ENCODE measurements at regions not wholly inside any gene's neighbourhood (a gene's known extent, or its start where the extent isn't known, plus 50 kb on each side); places are given as distances from the start of the nearest gene placed in this dataset.

DNA sequence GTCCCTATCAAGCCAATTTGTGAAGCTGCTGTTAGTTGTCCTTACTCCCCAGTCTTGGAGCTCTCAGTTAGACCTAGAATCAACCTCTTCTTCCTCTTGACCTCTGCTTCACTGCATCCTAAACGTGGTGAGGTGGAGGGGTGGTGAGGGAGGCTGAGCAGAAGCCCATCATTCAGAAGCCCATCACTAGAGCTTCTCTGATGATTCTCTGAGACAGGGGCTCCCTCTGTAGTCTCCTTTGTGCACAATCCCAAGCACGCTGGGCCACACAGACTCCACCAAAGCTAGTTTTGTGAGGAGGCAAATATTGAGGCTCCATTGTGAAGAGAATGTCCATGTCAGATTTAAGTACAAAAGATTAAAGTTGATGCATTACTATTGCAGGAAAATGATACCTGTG lies 163.8 kb upstream of the PRSS1 start:
- Histone ChIP-seq H3K27me3 (no peaks in the 10 kb centered on the region), H3K36me3 (no peaks in the 10 kb centered on the region), H3K4me1 (no peaks in the 10 kb centered on the region), H3K27ac (no peak overlapping the region), H3K9me3 (no peaks in the 10 kb centered on the region), H3K4me3 (no peak overlapping the region)
- DNase-seq (no peak), ATAC-seq (ENCODE audit: low FRiP score in 2 of 2) (no peak)
- TF ChIP-seq POLR2AphosphoS5 (IDR thresholded peaks at IDR 0.05) (no peak), EP300 (IDR thresholded peaks at IDR 0.05) (no peak), POLR2A (IDR thresholded peaks at IDR 0.05) (no peak)
- TF ChIP-seq, protein P1, sequence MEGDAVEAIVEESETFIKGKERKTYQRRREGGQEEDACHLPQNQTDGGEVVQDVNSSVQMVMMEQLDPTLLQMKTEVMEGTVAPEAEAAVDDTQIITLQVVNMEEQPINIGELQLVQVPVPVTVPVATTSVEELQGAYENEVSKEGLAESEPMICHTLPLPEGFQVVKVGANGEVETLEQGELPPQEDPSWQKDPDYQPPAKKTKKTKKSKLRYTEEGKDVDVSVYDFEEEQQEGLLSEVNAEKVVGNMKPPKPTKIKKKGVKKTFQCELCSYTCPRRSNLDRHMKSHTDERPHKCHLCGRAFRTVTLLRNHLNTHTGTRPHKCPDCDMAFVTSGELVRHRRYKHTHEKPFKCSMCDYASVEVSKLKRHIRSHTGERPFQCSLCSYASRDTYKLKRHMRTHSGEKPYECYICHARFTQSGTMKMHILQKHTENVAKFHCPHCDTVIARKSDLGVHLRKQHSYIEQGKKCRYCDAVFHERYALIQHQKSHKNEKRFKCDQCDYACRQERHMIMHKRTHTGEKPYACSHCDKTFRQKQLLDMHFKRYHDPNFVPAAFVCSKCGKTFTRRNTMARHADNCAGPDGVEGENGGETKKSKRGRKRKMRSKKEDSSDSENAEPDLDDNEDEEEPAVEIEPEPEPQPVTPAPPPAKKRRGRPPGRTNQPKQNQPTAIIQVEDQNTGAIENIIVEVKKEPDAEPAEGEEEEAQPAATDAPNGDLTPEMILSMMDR (IDR thresholded peaks at IDR 0.05) = no peak
- WGBS, 2 donors = 44 to 45% methylated on average over 2 of the region's 2 CpGs

DNA sequence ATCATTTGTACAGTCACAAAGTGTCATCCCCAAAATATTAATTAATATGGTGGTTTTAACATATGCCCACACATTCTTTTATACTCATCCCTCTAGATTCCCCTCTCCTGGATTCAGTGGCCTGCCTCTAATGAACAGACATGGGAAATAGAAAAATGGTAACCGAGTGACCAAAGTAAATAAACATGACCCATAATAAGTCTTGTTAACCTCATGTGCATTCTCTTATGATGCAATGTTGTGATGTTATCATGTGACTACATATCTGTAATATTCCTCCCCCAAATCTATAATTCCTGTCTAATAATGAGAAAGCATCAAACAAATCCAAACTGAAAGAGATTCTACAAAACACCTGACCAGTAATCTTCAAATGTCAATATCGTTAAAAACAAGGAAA lies 164.5 kb upstream of the PRSS1 start:
- H3K4me3 ChIP-seq = no peak overlapping the region
- no peaks in the 10 kb centered on the region for H3K9me3 ChIP-seq
- 75% methylated on average over 2 of the region's 2 CpGs for WGBS, 2 donors
- TF ChIP-seq EP300 (IDR thresholded peaks at IDR 0.05) (no peak), POLR2AphosphoS5 (IDR thresholded peaks at IDR 0.05) (no peak), POLR2A (IDR thresholded peaks at IDR 0.05) (no peak)
- TF ChIP-seq, protein P1 (IDR thresholded peaks at IDR 0.05) = no peak
- ATAC-seq (ENCODE audit: low FRiP score in 2 of 2) (no peak), DNase-seq (no peak)
- no peaks in the 10 kb centered on the region for H3K4me1 ChIP-seq
- H3K27ac ChIP-seq = no peak overlapping the region
- no peaks in the 10 kb centered on the region for H3K36me3 ChIP-seq
- no peaks in the 10 kb centered on the region for H3K27me3 ChIP-seq

DNA sequence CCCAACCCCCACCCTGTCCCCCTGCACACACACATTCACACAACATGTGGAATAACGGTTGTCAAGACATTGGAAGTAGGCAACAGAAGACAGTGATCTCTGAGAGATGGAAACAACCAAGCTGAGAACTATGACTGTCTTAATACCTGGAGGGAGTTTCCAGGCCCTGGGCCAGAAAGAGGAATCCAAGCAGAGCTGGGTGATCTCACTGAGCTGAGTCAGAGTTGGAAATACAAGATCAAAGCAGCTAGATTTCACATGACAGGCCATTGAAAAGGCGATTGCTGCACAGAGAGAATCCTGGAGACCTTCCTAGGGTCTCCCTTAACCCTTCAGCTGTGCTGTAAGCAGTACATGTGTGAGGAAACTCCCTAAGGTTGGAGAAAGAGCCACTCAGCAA lies 165.8 kb upstream of the PRSS1 start:
- H3K27ac ChIP-seq = no peak overlapping the region
- peak in 1 of 2 donors; percentile 51 for ATAC-seq (ENCODE audit: low FRiP score in 2 of 2)
- H3K27me3 ChIP-seq = no peaks in the 10 kb centered on the region
- H3K4me3 ChIP-seq = no peak overlapping the region
- H3K36me3 ChIP-seq = no peaks in the 10 kb centered on the region
- WGBS, 2 donors = 40 to 45% methylated on average over 2 of the region's 2 CpGs
- no peaks in the 10 kb centered on the region for H3K9me3 ChIP-seq
- DNase-seq = no peak
- H3K4me1 ChIP-seq = no peaks in the 10 kb centered on the region
- TF ChIP-seq, protein P1 (IDR thresholded peaks at IDR 0.05) = no peak
- no peak for TF ChIP-seq POLR2A (IDR thresholded peaks at IDR 0.05)
- no peak for TF ChIP-seq EP300 (IDR thresholded peaks at IDR 0.05)
- no peak for TF ChIP-seq POLR2AphosphoS5 (IDR thresholded peaks at IDR 0.05)

DNA sequence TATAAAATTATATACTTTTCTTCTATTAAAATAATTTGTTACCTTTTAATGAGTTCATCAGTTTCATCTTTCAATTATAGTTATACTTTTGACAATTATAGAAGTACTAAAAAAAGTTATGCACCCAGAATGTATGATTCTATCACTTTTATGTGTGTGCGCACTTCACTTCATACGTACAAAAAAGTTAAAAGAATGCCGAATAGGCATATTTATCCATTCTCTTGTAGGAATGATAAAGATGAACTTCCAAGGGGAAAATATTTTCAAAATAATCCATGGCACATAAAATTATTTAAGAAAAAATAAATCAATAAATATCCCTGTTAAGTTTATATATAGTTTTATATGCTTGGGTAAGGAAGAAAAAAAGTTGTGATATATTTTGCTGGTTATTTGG lies 166.9 kb upstream of the PRSS1 start:
- Histone ChIP-seq H3K4me3 (no peak overlapping the region), H3K9me3 (no peaks in the 10 kb centered on the region), H3K36me3 (no peaks in the 10 kb centered on the region), H3K27ac (no peak overlapping the region), H3K4me1 (no peaks in the 10 kb centered on the region), H3K27me3 (no peaks in the 10 kb centered on the region)
- WGBS, 2 donors = 97% methylated on average over 3 of the region's 3 CpGs
- TF ChIP-seq, protein P1 (IDR thresholded peaks at IDR 0.05) = no peak
- TF ChIP-seq POLR2AphosphoS5 (IDR thresholded peaks at IDR 0.05) (no peak), EP300 (IDR thresholded peaks at IDR 0.05) (no peak), POLR2A (IDR thresholded peaks at IDR 0.05) (no peak)
- DNase-seq = no peak
- no peak for ATAC-seq (ENCODE audit: low FRiP score in 2 of 2)

DNA sequence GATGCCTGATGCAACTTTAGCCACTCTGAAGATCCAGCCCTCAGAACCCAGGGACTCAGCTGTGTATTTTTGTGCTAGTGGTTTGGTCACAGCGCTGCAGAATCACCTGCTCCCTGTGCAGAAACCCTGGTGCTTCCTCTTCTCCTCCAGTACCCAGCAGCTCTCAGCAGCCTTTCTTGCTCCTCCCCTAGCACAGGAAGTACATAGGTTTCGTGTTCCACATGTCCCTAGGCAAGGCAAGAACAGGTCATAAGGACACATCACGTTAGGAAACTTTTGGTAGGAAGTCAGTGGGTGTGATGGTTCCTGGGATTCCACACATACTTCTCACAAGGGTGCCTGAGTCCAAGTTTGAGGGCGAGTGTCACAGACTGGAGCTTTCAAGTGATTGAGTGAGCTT lies 167.9 kb upstream of the PRSS1 start:
- TF ChIP-seq POLR2A (IDR thresholded peaks at IDR 0.05) = no peak
- TF ChIP-seq POLR2AphosphoS5 (IDR thresholded peaks at IDR 0.05) = no peak
- TF ChIP-seq, protein P1 (IDR thresholded peaks at IDR 0.05) = no peak
- Histone ChIP-seq H3K4me3 (no peak overlapping the region), H3K36me3 (no peaks in the 10 kb centered on the region), H3K9me3 (no peaks in the 10 kb centered on the region), H3K27ac (no peak overlapping the region), H3K27me3 (no peaks in the 10 kb centered on the region), H3K4me1 (no peaks in the 10 kb centered on the region)
- DNase-seq = peak in 1 of 2 donors; percentile 45
- 30 to 39% methylated on average over 4 of the region's 4 CpGs for WGBS, 2 donors
- ATAC-seq (ENCODE audit: low FRiP score in 2 of 2) = peak in 1 of 2 donors; percentile 73

All from upper lobe of left lung (tissue), 6 donors.